Endothelial cell (in vitro differentiated cells): ENCODE measurements at regions not wholly inside any gene's neighbourhood (a gene's known extent, or its start where the extent isn't known, plus 50 kb on each side); places are given as distances from the start of the nearest gene placed in this dataset.
"Not testable (repeated sequence)": the region's sequence is repeated elsewhere in the genome, so short reads cannot be mapped to it uniquely, and the experiment has no call there.

Source experiments
- DNase-seq: peaks from one replicate; pipeline ENCODE4 v3.0.0; 2021; ENCODE audit warnings: low spot score
- H3K27ac Mint-ChIP-seq: one replicate; pipeline ENCODE4 v1.8.0; 2021; ENCODE audit warnings: mixed read lengths, inconsistent platforms; ENCODE audit not compliant: unreplicated experiment
- H3K27me3 Mint-ChIP-seq: one replicate; pipeline ENCODE4 v1.8.0; 2021; ENCODE audit warnings: mild to moderate bottlenecking, moderate library complexity, mixed read lengths, inconsistent platforms; ENCODE audit not compliant: unreplicated experiment
- H3K36me3 Mint-ChIP-seq: one replicate; pipeline ENCODE4 v1.8.0; 2021; ENCODE audit warnings: mild to moderate bottlenecking, low read depth, mixed read lengths, inconsistent platforms; ENCODE audit not compliant: unreplicated experiment
- H3K4me1 Mint-ChIP-seq: one replicate; pipeline ENCODE4 v1.8.0; 2021; ENCODE audit warnings: mild to moderate bottlenecking, mixed read lengths, inconsistent platforms; ENCODE audit not compliant: unreplicated experiment
- H3K4me3 Mint-ChIP-seq: one replicate; pipeline ENCODE4 v1.8.0; 2021; ENCODE audit warnings: mild to moderate bottlenecking, mixed read lengths, inconsistent platforms; ENCODE audit not compliant: unreplicated experiment
- H3K9me3 Mint-ChIP-seq: one replicate; pipeline ENCODE4 v1.8.0; 2021; ENCODE audit warnings: mixed read lengths, inconsistent platforms; ENCODE audit not compliant: unreplicated experiment
- TF ChIP-seq, protein P1 (sequence below): fragments of 200-600 bp; sonication (generic); IDR thresholded peaks from one replicate; pipeline ENCODE4 v1.5.0; 2021; ENCODE audit warnings: antibody characterized with exemption; ENCODE audit not compliant: unreplicated experiment

DNA sequence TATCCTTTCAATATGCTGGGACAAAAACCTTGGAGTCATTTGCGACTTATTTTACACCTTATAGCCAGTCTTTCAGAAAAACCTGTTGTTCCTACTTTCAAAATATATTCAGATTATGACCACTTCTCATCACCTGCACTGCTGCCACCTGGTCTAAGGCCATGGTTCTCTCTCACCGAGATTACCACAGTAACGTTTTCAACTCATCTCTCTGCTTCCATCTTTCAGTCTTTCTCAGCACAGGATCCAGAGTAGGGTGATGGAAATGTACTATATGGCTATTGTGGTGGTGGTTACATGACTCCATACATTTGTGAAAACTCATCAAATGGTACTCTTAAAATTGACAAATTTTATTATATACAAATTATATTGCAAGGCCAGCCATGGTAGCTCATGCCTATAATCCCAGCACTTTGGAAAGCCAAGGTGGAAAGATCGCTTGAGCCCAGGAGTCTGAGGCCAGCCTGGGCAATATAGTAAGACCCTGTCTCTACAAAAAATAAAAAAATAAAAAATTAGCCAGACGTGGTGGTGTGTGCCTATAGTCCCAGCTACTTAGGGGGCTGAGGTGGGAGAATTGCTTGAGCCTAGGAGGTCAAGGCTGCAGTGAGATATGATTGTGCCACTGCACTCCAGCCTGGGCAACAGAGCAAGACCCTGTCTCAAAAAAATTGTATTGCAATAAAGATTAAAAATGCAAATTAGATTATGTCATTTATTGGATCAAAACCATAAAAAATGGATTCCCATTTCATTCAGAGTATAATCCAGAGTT is 120.9 kb upstream of the PPP2R5A start:
- Mint-ChIP-seq H3K4me1 (no peaks in the 10 kb centered on the region), H3K27me3 (no peaks in the 10 kb centered on the region), H3K9me3 (no peaks in the 10 kb centered on the region), H3K36me3 (no peaks in the 10 kb centered on the region), H3K27ac (no peak overlapping the region), H3K4me3 (no peak overlapping the region)
- TF ChIP-seq, protein P1, sequence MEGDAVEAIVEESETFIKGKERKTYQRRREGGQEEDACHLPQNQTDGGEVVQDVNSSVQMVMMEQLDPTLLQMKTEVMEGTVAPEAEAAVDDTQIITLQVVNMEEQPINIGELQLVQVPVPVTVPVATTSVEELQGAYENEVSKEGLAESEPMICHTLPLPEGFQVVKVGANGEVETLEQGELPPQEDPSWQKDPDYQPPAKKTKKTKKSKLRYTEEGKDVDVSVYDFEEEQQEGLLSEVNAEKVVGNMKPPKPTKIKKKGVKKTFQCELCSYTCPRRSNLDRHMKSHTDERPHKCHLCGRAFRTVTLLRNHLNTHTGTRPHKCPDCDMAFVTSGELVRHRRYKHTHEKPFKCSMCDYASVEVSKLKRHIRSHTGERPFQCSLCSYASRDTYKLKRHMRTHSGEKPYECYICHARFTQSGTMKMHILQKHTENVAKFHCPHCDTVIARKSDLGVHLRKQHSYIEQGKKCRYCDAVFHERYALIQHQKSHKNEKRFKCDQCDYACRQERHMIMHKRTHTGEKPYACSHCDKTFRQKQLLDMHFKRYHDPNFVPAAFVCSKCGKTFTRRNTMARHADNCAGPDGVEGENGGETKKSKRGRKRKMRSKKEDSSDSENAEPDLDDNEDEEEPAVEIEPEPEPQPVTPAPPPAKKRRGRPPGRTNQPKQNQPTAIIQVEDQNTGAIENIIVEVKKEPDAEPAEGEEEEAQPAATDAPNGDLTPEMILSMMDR: no peak
- DNase-seq: no peak

DNA sequence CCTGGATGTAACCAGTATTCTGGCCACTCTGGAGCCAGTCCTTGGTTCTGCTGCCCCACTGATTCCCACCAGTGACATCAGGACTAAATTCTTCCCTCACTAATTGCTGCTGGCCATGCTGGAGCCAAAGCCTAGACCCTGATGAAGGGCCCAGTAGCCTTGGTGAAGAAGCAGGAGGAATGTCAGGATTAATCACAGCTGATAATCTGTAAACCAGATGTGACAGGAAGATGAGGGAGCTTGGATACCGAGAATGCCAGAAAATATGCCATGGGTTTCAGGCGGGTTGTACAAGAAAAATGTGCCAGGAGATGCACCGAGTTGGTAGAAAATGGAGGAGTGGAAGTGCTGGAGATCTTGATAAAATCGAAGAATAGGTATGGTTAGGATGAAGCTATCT is 119.0 kb upstream of the PPP2R5A start:
- Mint-ChIP-seq H3K27ac (no peak overlapping the region), H3K4me1 (no peaks in the 10 kb centered on the region), H3K4me3 (no peak overlapping the region), H3K9me3 (no peaks in the 10 kb centered on the region), H3K27me3 (no peaks in the 10 kb centered on the region), H3K36me3 (no peaks in the 10 kb centered on the region)
- no peak for DNase-seq
- TF ChIP-seq, protein P1: no peak

DNA sequence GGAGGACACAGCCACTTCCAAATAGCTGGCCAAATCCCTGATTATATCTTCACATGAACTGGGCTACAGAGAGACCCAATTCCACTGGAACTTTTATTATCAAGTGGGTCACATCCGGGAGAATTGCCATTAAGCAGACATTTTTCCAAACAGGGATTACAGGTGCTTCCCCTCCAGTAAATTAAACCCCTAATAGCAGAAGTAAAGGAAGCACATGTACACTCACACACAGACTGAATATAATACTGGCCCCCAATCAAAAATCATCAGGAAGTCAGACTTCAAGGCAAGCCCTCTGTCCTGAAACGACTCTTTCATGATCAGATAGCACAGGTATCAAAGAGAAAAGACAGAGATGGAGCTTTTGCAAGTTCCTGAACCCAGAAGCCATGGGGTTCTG is 118.6 kb upstream of the PPP2R5A start:
- Mint-ChIP-seq H3K36me3 (no peaks in the 10 kb centered on the region), H3K4me3 (no peak overlapping the region), H3K27me3 (no peaks in the 10 kb centered on the region), H3K9me3 (no peaks in the 10 kb centered on the region), H3K4me1 (no peaks in the 10 kb centered on the region), H3K27ac (no peak overlapping the region)
- TF ChIP-seq, protein P1: no peak
- no peak for DNase-seq

DNA sequence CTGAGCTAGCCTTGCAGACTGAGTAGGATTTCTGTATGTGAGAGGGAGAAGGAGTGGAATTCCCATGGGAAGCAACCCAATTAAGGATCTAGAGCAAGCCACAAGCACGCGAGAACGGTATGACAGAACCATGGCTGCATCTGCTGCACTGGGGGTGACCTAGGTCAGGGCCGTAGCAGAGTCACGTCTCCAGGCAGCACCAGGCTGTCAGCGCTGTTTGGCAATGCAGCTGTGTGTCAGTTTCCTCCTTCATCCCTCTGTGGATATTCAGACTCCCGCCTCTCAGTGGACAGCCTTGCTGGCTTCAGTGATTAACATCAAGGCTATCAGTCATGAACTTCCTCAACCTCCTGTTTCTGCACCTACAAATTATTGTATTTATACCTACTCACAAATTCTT is 118.1 kb upstream of the PPP2R5A start:
- H3K27me3 Mint-ChIP-seq: peaks cover 1% of the 10 kb centered on the region
- no peaks in the 10 kb centered on the region for H3K4me1 Mint-ChIP-seq
- DNase-seq: no peak
- H3K36me3 Mint-ChIP-seq: no peaks in the 10 kb centered on the region
- no peak overlapping the region for H3K27ac Mint-ChIP-seq
- H3K9me3 Mint-ChIP-seq: no peaks in the 10 kb centered on the region
- TF ChIP-seq, protein P1: no peak
- no peak overlapping the region for H3K4me3 Mint-ChIP-seq

DNA sequence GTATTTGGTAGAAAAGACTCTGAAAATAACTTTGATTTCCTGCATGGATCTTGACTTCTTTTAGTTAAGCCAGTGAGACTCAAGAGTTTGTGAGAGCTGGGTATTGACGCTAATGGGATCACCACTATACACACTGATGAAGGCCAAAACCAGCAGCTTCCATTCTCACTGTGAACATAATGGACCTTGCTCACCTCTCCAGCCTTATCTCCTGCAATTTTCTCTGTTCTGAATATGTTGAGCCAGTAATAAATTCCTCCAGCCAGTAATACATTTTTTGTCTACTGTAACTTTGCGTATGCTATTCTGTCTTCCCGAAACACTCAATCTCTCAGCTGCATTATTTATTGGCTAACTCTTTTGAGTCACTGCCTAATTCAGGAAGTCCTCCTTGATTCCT is 111.6 kb upstream of the PPP2R5A start:
- Mint-ChIP-seq H3K27me3 (peaks cover 1% of the 10 kb centered on the region), H3K4me3 (no peak overlapping the region), H3K36me3 (no peaks in the 10 kb centered on the region), H3K9me3 (no peaks in the 10 kb centered on the region), H3K4me1 (no peaks in the 10 kb centered on the region), H3K27ac (no peak overlapping the region)
- TF ChIP-seq, protein P1: no peak
- no peak for DNase-seq

DNA sequence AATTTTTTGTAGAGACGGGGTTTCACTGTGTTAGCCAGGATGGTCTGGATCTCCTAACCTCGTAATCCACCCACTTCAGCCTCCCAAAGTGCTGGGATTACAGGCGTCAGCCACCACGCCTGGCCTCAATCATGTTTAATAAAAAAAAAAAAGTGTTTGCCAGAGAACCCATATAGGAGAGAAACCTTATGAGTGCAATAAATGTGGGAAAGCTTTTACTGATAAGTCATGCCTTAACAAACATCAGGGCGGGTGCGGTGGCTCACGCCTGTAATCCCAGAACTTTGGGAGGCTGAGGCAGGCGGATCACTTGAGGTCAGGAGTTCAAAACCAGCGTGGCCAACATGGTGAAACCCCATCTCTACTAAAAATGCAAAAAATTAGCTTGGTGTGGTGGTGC is 110.9 kb upstream of the PPP2R5A start:
- DNase-seq, H3K9me3 Mint-ChIP-seq, H3K36me3 Mint-ChIP-seq, H3K4me1 Mint-ChIP-seq, H3K27me3 Mint-ChIP-seq, H3K4me3 Mint-ChIP-seq, H3K27ac Mint-ChIP-seq: not testable (repeated sequence)
